ENCODE measurements at regions not wholly inside any gene's neighbourhood (a gene's known extent, or its start where the extent isn't known, plus 50 kb on each side); places are given as distances from the start of the nearest gene placed in this dataset.

DNA sequence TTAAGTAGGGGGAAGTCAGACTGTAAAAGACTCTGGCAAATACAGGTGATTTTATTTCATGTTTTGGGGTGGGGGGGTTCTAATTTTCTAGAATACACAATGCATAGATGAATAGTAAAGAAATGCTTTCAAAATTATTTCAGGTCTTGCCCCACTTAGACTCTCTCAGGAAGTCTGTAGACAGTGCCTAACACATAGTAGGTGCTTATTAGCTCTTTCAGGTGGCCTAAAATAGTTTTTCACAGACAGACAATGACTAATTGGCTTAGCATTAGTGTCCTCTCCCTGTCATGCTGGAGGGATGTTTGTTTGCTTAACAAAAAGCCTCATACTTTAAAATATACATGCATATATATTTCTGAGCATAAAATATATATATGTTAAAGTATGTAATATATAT lies 366.0 kb downstream of the SOX9 start:
- no peak for TF ChIP-seq CTCF (conservative IDR thresholded peaks at IDR 0.05; ENCODE audit: low read depth, low read length)
- no peak for DNase-seq (ENCODE audit: low read depth)
- no peak overlapping the region for H3K4me3 ChIP-seq (ENCODE audit: low read length)

DNA sequence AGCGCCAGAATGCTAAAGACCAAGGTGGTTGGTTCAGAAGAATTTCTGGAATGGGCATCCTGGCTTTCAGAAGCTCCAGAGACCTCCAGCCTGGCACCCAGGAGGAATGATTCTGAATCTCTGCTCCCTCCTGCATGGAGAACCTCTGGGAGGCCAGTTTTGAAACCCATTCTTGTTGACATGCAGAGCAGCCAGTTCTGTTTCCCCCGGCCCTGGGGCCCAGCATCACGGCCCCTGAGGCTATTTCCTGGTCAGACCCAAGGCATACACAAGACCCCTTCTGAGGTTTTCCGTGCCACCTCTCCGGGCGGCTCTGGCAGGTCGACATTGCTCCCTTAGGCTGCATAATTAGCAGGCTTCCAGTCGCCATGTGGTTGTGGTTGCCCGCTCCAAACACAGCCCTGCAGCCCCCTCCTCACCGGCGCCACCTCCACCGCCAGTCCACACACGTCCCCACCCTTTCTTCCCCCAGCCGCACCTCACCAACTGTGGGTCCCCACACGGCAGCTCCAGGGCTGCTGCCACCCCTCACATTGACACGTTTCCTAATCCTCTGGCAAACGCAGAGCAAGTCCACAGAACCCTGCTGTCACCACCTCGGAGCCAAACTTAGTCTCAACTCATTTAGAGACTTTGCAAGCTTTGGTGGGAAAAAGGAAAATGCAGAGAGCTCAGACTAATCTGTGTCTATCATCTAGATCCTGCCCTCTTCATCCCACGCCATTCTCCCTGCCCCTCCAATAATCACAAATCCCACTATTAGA lies 367.1 kb downstream of the SOX9 start:
- no peak overlapping the region for H3K4me3 ChIP-seq (ENCODE audit: low read length)
- no peak for TF ChIP-seq CTCF (conservative IDR thresholded peaks at IDR 0.05; ENCODE audit: low read depth, low read length)
- DNase-seq (ENCODE audit: low read depth): no peak

DNA sequence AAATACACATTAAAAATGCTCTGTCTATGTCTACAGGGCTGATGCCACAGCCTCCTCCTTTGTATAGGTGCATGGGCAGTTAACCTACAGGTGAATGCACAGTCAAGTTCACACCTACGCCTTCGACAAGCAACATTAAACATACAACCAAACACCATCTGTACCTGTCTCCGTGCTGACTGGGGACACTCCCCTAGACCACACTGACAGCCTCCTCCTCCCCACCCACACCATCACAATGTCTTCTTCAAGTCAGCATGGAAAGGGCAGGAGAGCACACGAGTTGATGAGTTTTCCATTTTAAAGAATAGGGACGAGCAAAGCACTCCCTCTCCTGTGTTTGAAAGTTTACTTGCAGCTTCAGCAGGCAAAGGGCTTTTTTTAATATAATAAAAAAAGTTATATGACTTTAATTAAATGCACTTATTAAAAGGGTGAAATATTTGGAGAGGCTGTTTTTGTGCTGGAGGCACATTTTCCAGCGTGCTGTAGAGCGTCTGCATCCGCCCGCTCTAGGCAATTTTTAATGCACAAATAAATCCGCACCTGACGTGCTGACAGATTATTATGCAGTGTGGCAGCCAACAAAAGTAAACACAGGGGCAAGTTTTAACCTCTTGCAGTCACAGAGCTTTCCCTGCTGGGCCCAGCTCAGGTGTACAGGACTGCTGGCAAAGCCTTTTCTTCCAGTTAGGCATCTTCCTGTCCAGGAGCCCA lies 367.9 kb downstream of the SOX9 start:
- no peak overlapping the region for H3K4me3 ChIP-seq (ENCODE audit: low read length)
- no peak for TF ChIP-seq CTCF (conservative IDR thresholded peaks at IDR 0.05; ENCODE audit: low read depth, low read length)
- DNase-seq (ENCODE audit: low read depth): no peak

GRCh38 chr17:72489272-72489641 lies 368.4 kb downstream of the SOX9 start:
- no peak overlapping the region for H3K4me3 ChIP-seq (ENCODE audit: low read length)
- no peak for DNase-seq (ENCODE audit: low read depth)
- TF ChIP-seq CTCF (conservative IDR thresholded peaks at IDR 0.05; ENCODE audit: low read depth, low read length): no peak

GRCh38 chr17:72491102-72491501 lies 370.3 kb downstream of the SOX9 start:
- no peak overlapping the region for H3K4me3 ChIP-seq (ENCODE audit: low read length)
- no peak for DNase-seq (ENCODE audit: low read depth)
- TF ChIP-seq CTCF (conservative IDR thresholded peaks at IDR 0.05; ENCODE audit: low read depth, low read length): no peak

DNA sequence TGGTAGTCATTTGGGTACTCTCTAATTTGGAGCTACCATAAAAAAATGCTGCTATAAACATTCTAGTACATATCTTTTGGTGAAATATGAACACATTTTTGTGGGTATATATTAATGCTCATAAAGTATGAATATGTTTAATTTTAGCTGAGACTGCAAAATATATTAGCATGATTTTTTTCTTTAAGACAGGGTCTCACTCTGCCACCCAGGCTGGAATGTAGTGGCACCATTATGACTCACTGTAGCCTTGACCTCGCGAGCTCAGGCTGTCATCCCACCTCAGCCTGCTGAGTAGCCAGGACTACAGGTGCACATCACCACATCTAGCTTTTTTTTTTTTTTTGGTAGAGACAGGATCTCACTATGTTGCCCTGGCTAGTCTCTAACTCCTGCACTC lies 371.7 kb downstream of the SOX9 start:
- no peak for TF ChIP-seq CTCF (conservative IDR thresholded peaks at IDR 0.05; ENCODE audit: low read depth, low read length)
- no peak overlapping the region for H3K4me3 ChIP-seq (ENCODE audit: low read length)
- no peak for DNase-seq (ENCODE audit: low read depth)

- no peak overlapping the region for H3K4me3 ChIP-seq (ENCODE audit: low read length)
- TF ChIP-seq CTCF (conservative IDR thresholded peaks at IDR 0.05; ENCODE audit: low read depth, low read length): no peak
- no peak for DNase-seq (ENCODE audit: low read depth)
Measured at GRCh38 chr17:72492941-72493340, 372.1 kb downstream of the SOX9 start.
